Activated CD8-positive, alpha-beta T cell treated with anti-CD3 and anti-CD28 coated beads, Interleukin-2, amount 10 ng/mL, durations not matched to agents 7 days and 5 days (primary cell): ENCODE measurements at regions not wholly inside any gene's neighbourhood (a gene's known extent, or its start where the extent isn't known, plus 50 kb on each side); places are given as distances from the start of the nearest gene placed in this dataset.
"Not testable (repeated sequence)": the region's sequence is repeated elsewhere in the genome, so short reads cannot be mapped to it uniquely, and the experiment has no call there.

Experiments used
- ATAC-seq: fragments of 150-1000 bp; cut with Tn5 transposase; one replicate; pipeline ENCODE4 v1.10.0; 2021; ENCODE audit warnings: moderate library complexity
- CTCF ChIA-PET: fragments of 350-600 bp; sonication (Branson Sonifier 250); formaldehyde crosslinking; loops from one replicate; lab custom pipeline; 2021; ENCODE audit warnings: antibody characterized with exemption; lab: Charles Lee
- POLR2A ChIA-PET: fragments of 350-600 bp; sonication (Branson Sonifier 250); formaldehyde crosslinking; loops from one replicate; lab custom pipeline; 2021; ENCODE audit warnings: antibody characterized with exemption; lab: Charles Lee
- DNase-seq: peaks from one replicate; pipeline ENCODE4 v3.0.0-alpha.2; 2020
- H3K27ac Mint-ChIP-seq: one replicate; pipeline ENCODE4 v1.8.0; 2021; ENCODE audit warnings: mild to moderate bottlenecking, mixed read lengths
- H3K27me3 Mint-ChIP-seq: one replicate; pipeline ENCODE4 v1.8.0; 2021; ENCODE audit warnings: low read depth, mixed read lengths
- H3K36me3 Mint-ChIP-seq: one replicate; pipeline ENCODE4 v1.8.0; 2021; ENCODE audit warnings: low read depth, mixed read lengths
- H3K4me1 Mint-ChIP-seq: one replicate; pipeline ENCODE4 v1.8.0; 2021; ENCODE audit warnings: low read depth, mixed read lengths
- H3K4me3 Mint-ChIP-seq: one replicate; pipeline ENCODE4 v1.8.0; 2021; ENCODE audit warnings: mild to moderate bottlenecking, mixed read lengths
- H3K9me3 Mint-ChIP-seq: one replicate; pipeline ENCODE4 v1.8.0; 2022; ENCODE audit warnings: mixed read lengths; ENCODE audit not compliant: insufficient read depth

DNA sequence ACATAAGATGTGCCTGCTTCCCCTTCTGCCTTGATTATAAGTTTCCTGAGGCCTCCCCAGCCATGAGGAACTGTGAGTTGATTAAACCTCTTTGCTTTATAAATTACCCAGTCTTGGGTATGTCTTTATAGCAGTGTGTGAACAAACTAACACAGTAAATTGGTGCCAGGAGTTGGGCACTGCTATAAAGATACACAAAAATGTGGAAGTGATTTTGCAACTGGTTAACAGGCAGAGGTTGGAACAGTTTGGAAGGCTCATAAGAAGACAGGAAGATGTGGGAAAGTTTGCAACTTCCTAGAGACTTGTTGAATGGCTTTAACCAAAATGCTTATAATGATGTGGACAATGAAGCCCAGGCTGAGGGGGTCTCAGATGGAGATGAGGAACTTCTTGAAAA, 264.1 kb downstream of the DACT1 start:
- Mint-ChIP-seq H3K9me3 (no peaks in the 10 kb centered on the region), H3K4me3 (no peak overlapping the region), H3K36me3 (no peaks in the 10 kb centered on the region), H3K27ac (no peak overlapping the region), H3K4me1 (no peaks in the 10 kb centered on the region), H3K27me3 (no peaks in the 10 kb centered on the region)
- POLR2A ChIA-PET, result no interaction called here
- DNase-seq (no peak), ATAC-seq (no peak)
- CTCF ChIA-PET, result no interaction called here

DNA sequence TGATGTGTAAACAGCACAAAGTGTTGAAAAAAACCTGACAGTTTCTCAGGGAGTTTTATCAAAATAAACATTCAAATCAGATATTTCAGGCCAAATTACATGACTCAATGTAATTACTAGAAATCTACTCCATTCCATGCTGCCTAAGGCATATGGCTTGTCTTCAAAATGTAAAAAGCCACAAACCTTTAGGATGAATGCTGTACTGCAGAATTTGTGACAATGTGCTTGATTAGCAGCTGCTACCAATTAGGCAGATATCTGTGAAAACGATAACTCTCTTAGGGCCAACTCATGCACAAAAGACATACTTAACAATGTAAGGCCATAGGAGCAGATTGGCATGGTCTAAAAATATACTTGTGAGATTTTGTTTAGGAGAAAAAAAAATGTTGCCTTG, 267.0 kb downstream of the DACT1 start:
- ChIA-PET POLR2A (no interaction called here), CTCF (no interaction called here)
- Mint-ChIP-seq H3K9me3 (no peaks in the 10 kb centered on the region), H3K4me3 (no peak overlapping the region), H3K4me1 (no peaks in the 10 kb centered on the region), H3K27me3 (no peaks in the 10 kb centered on the region), H3K36me3 (no peaks in the 10 kb centered on the region), H3K27ac (no peak overlapping the region)
- ATAC-seq (no peak), DNase-seq (no peak)

DNA sequence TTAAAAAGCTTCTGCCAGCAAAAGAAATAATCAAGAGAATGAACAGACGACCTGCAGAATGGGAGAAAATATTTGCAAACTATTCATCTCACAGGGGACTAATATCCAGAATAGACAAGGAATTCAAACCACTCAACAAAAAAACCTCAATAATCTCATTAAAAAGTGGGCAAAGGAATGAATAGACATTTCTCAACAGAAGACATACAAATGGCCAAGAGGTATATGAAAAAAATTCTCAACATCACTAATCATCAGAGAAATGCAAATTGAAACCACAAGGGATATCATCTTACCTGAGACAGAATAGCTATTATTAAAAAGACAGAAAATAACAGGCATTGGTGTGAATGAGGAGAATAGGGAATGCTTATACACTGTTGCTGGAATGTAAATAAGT, 270.0 kb downstream of the DACT1 start:
- POLR2A ChIA-PET, result no interaction called here
- no peak overlapping the region for H3K4me3 Mint-ChIP-seq
- no peaks in the 10 kb centered on the region for H3K27me3 Mint-ChIP-seq
- no peaks in the 10 kb centered on the region for H3K36me3 Mint-ChIP-seq
- DNase-seq (no peak), ATAC-seq (no peak)
- CTCF ChIA-PET, result no interaction called here
- H3K27ac Mint-ChIP-seq, result no peak overlapping the region
- H3K4me1 Mint-ChIP-seq, result no peaks in the 10 kb centered on the region
- no peaks in the 10 kb centered on the region for H3K9me3 Mint-ChIP-seq

- Mint-ChIP-seq H3K4me1 (no peaks in the 10 kb centered on the region), H3K27me3 (no peaks in the 10 kb centered on the region), H3K9me3 (no peaks in the 10 kb centered on the region), H3K4me3 (no peak overlapping the region), H3K27ac (no peak overlapping the region), H3K36me3 (no peaks in the 10 kb centered on the region)
- CTCF ChIA-PET, result no interaction called here
- ATAC-seq, result no peak
- POLR2A ChIA-PET, result no interaction called here
- no peak for DNase-seq
These were observed 274.5 kb downstream of the DACT1 start for GRCh38 chr14:58912287-58912686.

- Mint-ChIP-seq H3K4me1 (no peaks in the 10 kb centered on the region), H3K36me3 (no peaks in the 10 kb centered on the region), H3K9me3 (no peaks in the 10 kb centered on the region), H3K4me3 (no peak overlapping the region), H3K27me3 (no peaks in the 10 kb centered on the region), H3K27ac (no peak overlapping the region)
- POLR2A ChIA-PET, result no interaction called here
- CTCF ChIA-PET, result no interaction called here
- no peak for ATAC-seq
- DNase-seq, result no peak
These were observed 275.2 kb downstream of the DACT1 start for GRCh38 chr14:58912799-58913432.

- ChIA-PET POLR2A (no interaction called here), CTCF (no interaction called here)
- Mint-ChIP-seq H3K27ac (no peak overlapping the region), H3K27me3 (peaks cover 2% of the 10 kb centered on the region), H3K4me1 (no peaks in the 10 kb centered on the region), H3K36me3 (no peaks in the 10 kb centered on the region), H3K9me3 (no peaks in the 10 kb centered on the region), H3K4me3 (no peak overlapping the region)
- no peak for DNase-seq
- ATAC-seq, result no peak
These were observed 274.1 kb upstream of the DAAM1 start for GRCh38 chr14:58914279-58914855.

DNA sequence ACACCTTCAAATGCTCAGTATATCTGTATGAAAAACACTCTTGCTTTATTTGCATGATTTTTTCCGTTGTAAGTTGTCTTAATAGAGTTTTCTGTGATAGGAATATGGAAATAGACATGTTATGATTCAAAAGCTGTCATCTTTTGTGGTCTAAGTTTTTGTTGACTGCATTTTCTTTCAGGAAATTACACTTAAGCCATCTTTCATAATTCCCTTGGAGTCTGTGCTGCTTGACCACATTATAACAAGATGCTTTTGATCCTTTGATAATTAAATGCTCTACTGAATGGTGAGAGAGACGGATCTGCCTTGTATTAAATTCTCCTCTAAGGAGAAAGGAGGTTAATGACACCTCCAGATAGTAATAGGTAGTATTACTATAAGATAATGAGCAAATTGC, 272.8 kb upstream of the DAAM1 start:
- ATAC-seq, result no peak
- Mint-ChIP-seq H3K4me3 (no peak overlapping the region), H3K9me3 (no peaks in the 10 kb centered on the region), H3K27ac (no peak overlapping the region), H3K4me1 (no peaks in the 10 kb centered on the region), H3K36me3 (no peaks in the 10 kb centered on the region), H3K27me3 (peaks cover 2% of the 10 kb centered on the region)
- ChIA-PET CTCF (no interaction called here), POLR2A (no interaction called here)
- DNase-seq, result no peak

GRCh38 chr14:58918066-58918738, 270.3 kb upstream of the DAAM1 start:
- H3K4me1 Mint-ChIP-seq, result no peaks in the 10 kb centered on the region
- peaks cover 5% of the 10 kb centered on the region for H3K27me3 Mint-ChIP-seq
- DNase-seq, result no peak
- ATAC-seq, result no peak
- H3K4me3 Mint-ChIP-seq, result no peak overlapping the region
- H3K27ac Mint-ChIP-seq, result no peak overlapping the region
- no peaks in the 10 kb centered on the region for H3K9me3 Mint-ChIP-seq
- ChIA-PET CTCF (no interaction called here), POLR2A (no interaction called here)
- no peaks in the 10 kb centered on the region for H3K36me3 Mint-ChIP-seq

- H3K4me1 Mint-ChIP-seq, result no peaks in the 10 kb centered on the region
- H3K27me3 Mint-ChIP-seq, result peaks cover 5% of the 10 kb centered on the region
- no peaks in the 10 kb centered on the region for H3K9me3 Mint-ChIP-seq
- no peak overlapping the region for H3K27ac Mint-ChIP-seq
- no peak for ATAC-seq
- POLR2A ChIA-PET, result no interaction called here
- CTCF ChIA-PET, result no interaction called here
- no peak overlapping the region for H3K4me3 Mint-ChIP-seq
- H3K36me3 Mint-ChIP-seq, result no peaks in the 10 kb centered on the region
- no peak for DNase-seq
These were observed 269.2 kb upstream of the DAAM1 start for GRCh38 chr14:58919217-58919616.

GRCh38 chr14:58920230-58920629, 268.2 kb upstream of the DAAM1 start:
- no peaks in the 10 kb centered on the region for H3K4me1 Mint-ChIP-seq
- no peaks in the 10 kb centered on the region for H3K36me3 Mint-ChIP-seq
- H3K27me3 Mint-ChIP-seq, result peaks cover 5% of the 10 kb centered on the region
- no peak overlapping the region for H3K4me3 Mint-ChIP-seq
- no peak overlapping the region for H3K27ac Mint-ChIP-seq
- H3K9me3 Mint-ChIP-seq, result no peaks in the 10 kb centered on the region
- no peak for DNase-seq
- ATAC-seq, result no peak
- CTCF ChIA-PET, result no interaction called here
- POLR2A ChIA-PET, result no interaction called here

- peaks cover 10% of the 10 kb centered on the region for H3K27me3 Mint-ChIP-seq
- H3K4me3 Mint-ChIP-seq, H3K36me3 Mint-ChIP-seq, H3K4me1 Mint-ChIP-seq, H3K9me3 Mint-ChIP-seq, CTCF ChIA-PET, ATAC-seq, H3K27ac Mint-ChIP-seq, DNase-seq, POLR2A ChIA-PET: not testable (repeated sequence)
These were observed 266.1 kb upstream of the DAAM1 start for GRCh38 chr14:58922201-58922940.

GRCh38 chr14:58923751-58924405, 264.6 kb upstream of the DAAM1 start:
- ChIA-PET POLR2A (no interaction called here), CTCF (no interaction called here)
- ATAC-seq (no peak), DNase-seq (no peak)
- Mint-ChIP-seq H3K4me3 (no peak overlapping the region), H3K27me3 (peaks cover 10% of the 10 kb centered on the region), H3K4me1 (no peaks in the 10 kb centered on the region), H3K36me3 (no peaks in the 10 kb centered on the region), H3K27ac (no peak overlapping the region), H3K9me3 (no peaks in the 10 kb centered on the region)
